ENCODE measurements at regions not wholly inside any gene's neighbourhood (a gene's known extent, or its start where the extent isn't known, plus 50 kb on each side); places are given as distances from the start of the nearest gene placed in this dataset.

- DNase-seq (ENCODE audit: low spot score in 2 of 2) = no peak
Measured at GRCh38 chr10:44835300-44835699, 75.8 kb upstream of the TMEM72 start.

GRCh38 chr10:44843484-44843883 lies 67.7 kb upstream of the TMEM72 start:
- DNase-seq (ENCODE audit: low spot score in 2 of 2) (no peak), FAIRE-seq (no peak)

More at GRCh38 chr10:44835300-44835699, 75.8 kb upstream of the TMEM72 start:
- no peak for FAIRE-seq

GRCh38 chr10:44845361-44846175 lies 65.6 kb upstream of the TMEM72 start:
- no peak for DNase-seq (ENCODE audit: low spot score in 2 of 2)
- FAIRE-seq = no peak

GRCh38 chr10:44847110-44847509 lies 64.0 kb upstream of the TMEM72 start:
- no peak for DNase-seq (ENCODE audit: low spot score in 2 of 2)
- FAIRE-seq = no peak

GRCh38 chr10:44848211-44848610 lies 62.9 kb upstream of the TMEM72 start:
- DNase-seq (ENCODE audit: low spot score in 2 of 2) = no peak
- no peak for FAIRE-seq

- FAIRE-seq = no peak
- DNase-seq (ENCODE audit: low spot score in 2 of 2) = no peak
Measured at GRCh38 chr10:44849936-44850335, 61.2 kb upstream of the TMEM72 start.

GRCh38 chr10:44850356-44850934 lies 60.7 kb upstream of the TMEM72 start:
- no peak for FAIRE-seq

GRCh38 chr10:44851413-44851812 lies 59.7 kb upstream of the TMEM72 start:
- FAIRE-seq (no peak), DNase-seq (ENCODE audit: low spot score in 2 of 2) (no peak)

More at GRCh38 chr10:44850356-44850934, 60.7 kb upstream of the TMEM72 start:
- DNase-seq (ENCODE audit: low spot score in 2 of 2) = no peak

- FAIRE-seq (no peak), DNase-seq (ENCODE audit: low spot score in 2 of 2) (no peak)
Measured at GRCh38 chr10:44851881-44852280, 59.3 kb upstream of the TMEM72 start.

GRCh38 chr10:44853148-44853734 lies 57.9 kb upstream of the TMEM72 start:
- DNase-seq (ENCODE audit: low spot score in 2 of 2) (no peak), FAIRE-seq (no peak)

- DNase-seq (ENCODE audit: low spot score in 2 of 2) = no peak
- no peak for FAIRE-seq
Measured at GRCh38 chr10:44853796-44854195, 57.3 kb upstream of the TMEM72 start.

GRCh38 chr10:44854693-44855350 lies 56.3 kb upstream of the TMEM72 start:
- DNase-seq (ENCODE audit: low spot score in 2 of 2) (peak; percentile 28 to 31), FAIRE-seq (no peak)

- FAIRE-seq (no peak), DNase-seq (ENCODE audit: low spot score in 2 of 2) (no peak)
Measured at GRCh38 chr10:44856696-44857095, 54.4 kb upstream of the TMEM72 start.

- FAIRE-seq (no peak), DNase-seq (ENCODE audit: low spot score in 2 of 2) (peak; percentile 45 to 80)
Measured at GRCh38 chr10:44857363-44858016, 53.6 kb upstream of the TMEM72 start.

- DNase-seq (ENCODE audit: low spot score in 2 of 2) (no peak), FAIRE-seq (no peak)
Measured at GRCh38 chr10:44858017-44858371, 53.1 kb upstream of the TMEM72 start.

GRCh38 chr10:44858988-44859387 lies 52.1 kb upstream of the TMEM72 start:
- FAIRE-seq (no peak), DNase-seq (ENCODE audit: low spot score in 2 of 2) (no peak)

GRCh38 chr10:44859546-44860285 lies 51.4 kb upstream of the TMEM72 start:
- DNase-seq (ENCODE audit: low spot score in 2 of 2) (no peak), FAIRE-seq (no peak)

GRCh38 chr10:44860811-44861736 lies 50.1 kb upstream of the TMEM72 start:
- DNase-seq (ENCODE audit: low spot score in 2 of 2) = no peak
- FAIRE-seq = no peak
